Right lobe of liver (tissue), 4 donors: ENCODE measurements at regions not wholly inside any gene's neighbourhood (a gene's known extent, or its start where the extent isn't known, plus 50 kb on each side); places are given as distances from the start of the nearest gene placed in this dataset.

Source experiments
- POLR2A ChIP-seq: fragments of 450-650 bp; IDR thresholded peaks from one replicate; pipeline ENCODE4 v1.6.1; 2017; ENCODE audit warnings: antibody characterized with exemption, mild to moderate bottlenecking
- TF ChIP-seq, protein P1 (sequence below), 4 donors: fragments of 200-600 bp in 3 of 4; fragments of 450-650 bp in 1 of 4; IDR thresholded peaks; one replicate each; pipeline versions ENCODE4 v1.5.1 to v1.8.0; 2016 to 2022; ENCODE audit warnings: antibody characterized with exemption in 4 of 4, mild to moderate bottlenecking in 2 of 4
- donor health status: DM: no; HTN: no; CAD: no.
- donor health status: DM: no; HTN: no; CAD: no.
- donor health status: DM: no; HTN: yes; CAD: no.

DNA sequence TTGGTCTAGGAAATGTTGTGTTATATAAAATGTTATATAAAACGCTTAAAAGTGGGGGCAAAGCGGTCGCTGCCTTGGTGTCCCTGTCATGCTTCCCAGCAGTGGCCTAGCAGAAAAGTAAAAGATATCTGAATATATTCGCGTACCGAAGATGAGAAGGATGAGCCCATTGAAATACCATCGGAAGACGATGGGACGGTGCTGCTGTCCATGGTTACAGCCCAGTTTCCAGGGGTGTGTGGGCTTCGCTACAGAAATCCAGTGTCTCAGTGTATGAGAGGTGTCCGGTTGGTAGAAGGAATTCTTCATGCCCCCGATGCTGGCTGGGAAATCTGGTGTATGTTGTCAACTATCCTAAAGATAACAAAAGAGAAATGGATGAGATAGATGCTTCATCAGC is 110.9 kb upstream of the DIAPH3 start:
- no peak for TF ChIP-seq POLR2A
- TF ChIP-seq, protein P1, sequence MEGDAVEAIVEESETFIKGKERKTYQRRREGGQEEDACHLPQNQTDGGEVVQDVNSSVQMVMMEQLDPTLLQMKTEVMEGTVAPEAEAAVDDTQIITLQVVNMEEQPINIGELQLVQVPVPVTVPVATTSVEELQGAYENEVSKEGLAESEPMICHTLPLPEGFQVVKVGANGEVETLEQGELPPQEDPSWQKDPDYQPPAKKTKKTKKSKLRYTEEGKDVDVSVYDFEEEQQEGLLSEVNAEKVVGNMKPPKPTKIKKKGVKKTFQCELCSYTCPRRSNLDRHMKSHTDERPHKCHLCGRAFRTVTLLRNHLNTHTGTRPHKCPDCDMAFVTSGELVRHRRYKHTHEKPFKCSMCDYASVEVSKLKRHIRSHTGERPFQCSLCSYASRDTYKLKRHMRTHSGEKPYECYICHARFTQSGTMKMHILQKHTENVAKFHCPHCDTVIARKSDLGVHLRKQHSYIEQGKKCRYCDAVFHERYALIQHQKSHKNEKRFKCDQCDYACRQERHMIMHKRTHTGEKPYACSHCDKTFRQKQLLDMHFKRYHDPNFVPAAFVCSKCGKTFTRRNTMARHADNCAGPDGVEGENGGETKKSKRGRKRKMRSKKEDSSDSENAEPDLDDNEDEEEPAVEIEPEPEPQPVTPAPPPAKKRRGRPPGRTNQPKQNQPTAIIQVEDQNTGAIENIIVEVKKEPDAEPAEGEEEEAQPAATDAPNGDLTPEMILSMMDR (IDR thresholded peaks at IDR 0.05) = no peak
